H1 (cell line): ENCODE measurements at regions not wholly inside any gene's neighbourhood (a gene's known extent, or its start where the extent isn't known, plus 50 kb on each side); places are given as distances from the start of the nearest gene placed in this dataset.

Source experiments
- CTCF ChIA-PET: fragments of 300-600 bp; sonication (Branson Sonifier 250); formaldehyde crosslinking; loops from one replicate; lab custom pipeline; 2021; ENCODE audit not compliant: partially characterized antibody; lab: Charles Lee
- POLR2A ChIA-PET: fragments of 300-600 bp; sonication (Branson Sonifier 250); formaldehyde crosslinking; loops from one replicate; lab custom pipeline; 2021; ENCODE audit warnings: inconsistent platforms; ENCODE audit not compliant: partially characterized antibody; lab: Charles Lee
- DNase-seq, 2 experiments: peaks; one replicate each; pipeline versions ENCODE4 v3.0.0 to v3.0.0-alpha.2; 2010 to 2022; ENCODE audit warnings: low spot score in 2 of 2, low read depth in 1 of 2, mixed read lengths in 1 of 2
- FAIRE-seq: peaks from 2 replicates; lab custom pipeline; 2011; peaks lifted over from hg19 to GRCh38; lab: Jason Lieb, UNC
- H2AFZ ChIP-seq: 2 replicates; pipeline ENCODE4 v1.8.1; 2012; ENCODE audit warnings: low read length, inconsistent platforms
- H2AK5ac ChIP-seq: 2 replicates; pipeline ENCODE4 v1.6.1; 2013; ENCODE audit warnings: low read depth, low read length
- H2BK120ac ChIP-seq: replicated peaks from 2 replicates; pipeline ENCODE3; 2013; ENCODE audit warnings: low read depth, low read length, inconsistent platforms
- H2BK12ac ChIP-seq: 2 replicates; pipeline ENCODE4 v1.6.1; 2013; ENCODE audit warnings: low read depth, low read length
- H2BK15ac ChIP-seq: 2 replicates; pipeline ENCODE4 v1.6.1; 2013; ENCODE audit warnings: low read length
- H2BK20ac ChIP-seq: 2 replicates; pipeline ENCODE4 v1.6.1; 2013; ENCODE audit warnings: low read length
- H2BK5ac ChIP-seq: 2 replicates; pipeline ENCODE4 v1.6.1; 2013; ENCODE audit warnings: low read depth, low read length
- H3K14ac ChIP-seq: 2 replicates; pipeline ENCODE4 v1.6.1; 2013; ENCODE audit warnings: inconsistent platforms; ENCODE audit not compliant: insufficient read length
- H3K18ac ChIP-seq: 2 replicates; pipeline ENCODE4 v1.6.1; 2013; ENCODE audit warnings: low read length; ENCODE audit errors: extremely low read depth
- H3K23ac ChIP-seq: 2 replicates; pipeline ENCODE4 v1.6.1; 2013; ENCODE audit warnings: inconsistent platforms; ENCODE audit not compliant: insufficient read length
- H3K23me2 ChIP-seq: 2 replicates; pipeline ENCODE4 v1.6.1; 2013; ENCODE audit warnings: low read depth, low read length
- H3K27ac ChIP-seq: 2 replicates; pipeline ENCODE4 v1.6.1; 2011; ENCODE audit warnings: low read depth, low read length, inconsistent platforms
- H3K27me3 ChIP-seq, 4 experiments: replicated peaks in 1 of 4; 1 replicate in 1 of 4; 2 replicates in 3 of 4; pipeline versions ENCODE4 v1.6.1 to v1.8.1; 2011 to 2013; ENCODE audit warnings: low read length in 3 of 4, mild to moderate bottlenecking in 3 of 4, inconsistent platforms in 2 of 4, mixed read lengths in 2 of 4, moderate library complexity in 1 of 4; ENCODE audit not compliant: control insufficient read depth in 3 of 4, insufficient read depth in 3 of 4; ENCODE audit errors: extremely low read depth in 1 of 4
- H3K36me3 ChIP-seq, 4 experiments: 2 replicates each; pipeline versions ENCODE4 v1.6.1 to v1.8.1; 2011 to 2013; ENCODE audit warnings: mild to moderate bottlenecking in 4 of 4, low read length in 3 of 4, moderate library complexity in 2 of 4, control low read depth in 1 of 4, inconsistent platforms in 1 of 4; ENCODE audit not compliant: insufficient read depth in 4 of 4, control insufficient read depth in 2 of 4
- H3K4ac ChIP-seq: replicated peaks from 2 replicates; pipeline ENCODE3; 2013; ENCODE audit warnings: low read length, low read depth, mixed read lengths, inconsistent platforms; ENCODE audit not compliant: insufficient read length
- H3K4me1 ChIP-seq, 4 experiments: replicated peaks in 1 of 4; 1 replicate in 1 of 4; 2 replicates in 3 of 4; pipeline versions ENCODE4 v1.6.1 to v1.8.1; 2011 to 2013; ENCODE audit warnings: low read length in 3 of 4, inconsistent platforms in 2 of 4, mixed read lengths in 1 of 4; ENCODE audit not compliant: insufficient read depth in 4 of 4, control insufficient read depth in 3 of 4
- H3K4me2 ChIP-seq, 2 experiments: 2 replicates each; pipeline versions ENCODE4 v1.6.1 to v1.8.1; 2011 to 2013; ENCODE audit warnings: low read depth in 2 of 2, low read length in 2 of 2, control low read depth in 1 of 2, inconsistent platforms in 1 of 2, mild to moderate bottlenecking in 1 of 2; ENCODE audit not compliant: insufficient read depth in 1 of 2
- H3K4me3 ChIP-seq, 4 experiments: fragments of 200-600, 300-600 bp in 1 of 4; sonication (generic), shearing (Covaris generic), sonication (Bioruptor Twin) in 1 of 4; 2 replicates each; pipeline versions ENCODE4 v1.5.1 to v1.8.1; 2011 to 2016; ENCODE audit warnings: low read length in 4 of 4, low read depth in 3 of 4, control low read depth in 2 of 4, inconsistent platforms in 2 of 4, mild to moderate bottlenecking in 2 of 4, mixed read lengths in 1 of 4, moderate library complexity in 1 of 4; ENCODE audit not compliant: insufficient read depth in 2 of 4; ENCODE audit errors: extremely low read depth in 1 of 4
- H3K56ac ChIP-seq: replicated peaks from 2 replicates; pipeline ENCODE3; 2013; ENCODE audit warnings: low read depth, mild to moderate bottlenecking, mixed read lengths, low read length, inconsistent platforms; ENCODE audit not compliant: insufficient read length
- H3K79me1 ChIP-seq: 2 replicates; pipeline ENCODE4 v1.6.1; 2013; ENCODE audit warnings: low read depth, low read length, control low read depth
- H3K79me2 ChIP-seq, 2 experiments: 2 replicates each; pipeline versions ENCODE4 v1.6.1 to v1.8.1; 2012 to 2013; ENCODE audit warnings: low read length in 2 of 2, mild to moderate bottlenecking in 2 of 2, inconsistent platforms in 1 of 2; ENCODE audit not compliant: insufficient read depth in 2 of 2, control insufficient read depth in 1 of 2
- H3K9ac ChIP-seq, 4 experiments: replicated peaks in 1 of 4; 1 replicate in 1 of 4; 2 replicates in 3 of 4; pipeline versions ENCODE4 v1.6.1 to v1.8.1; 2011 to 2013; ENCODE audit warnings: low read depth in 3 of 4, low read length in 3 of 4, control low read depth in 2 of 4, mild to moderate bottlenecking in 2 of 4, moderate library complexity in 2 of 4, inconsistent platforms in 1 of 4; ENCODE audit errors: extremely low read depth in 1 of 4
- H3K9me3 ChIP-seq, 2 experiments: 2 replicates each; pipeline versions ENCODE4 v1.6.1 to v1.8.1; 2012 to 2013; ENCODE audit warnings: mild to moderate bottlenecking in 2 of 2, moderate library complexity in 2 of 2, control low read depth in 1 of 2, inconsistent platforms in 1 of 2, low read depth in 1 of 2, low read length in 1 of 2, mixed read lengths in 1 of 2; ENCODE audit not compliant: insufficient read depth in 2 of 2
- H4K20me1 ChIP-seq, 2 experiments: replicated peaks in 1 of 2; 2 replicates each; pipeline versions ENCODE3 to v1.8.1; 2011 to 2013; ENCODE audit warnings: inconsistent platforms in 2 of 2, low read length in 2 of 2, mild to moderate bottlenecking in 1 of 2; ENCODE audit not compliant: insufficient read depth in 2 of 2, control insufficient read depth in 1 of 2
- H4K5ac ChIP-seq: 2 replicates; pipeline ENCODE4 v1.6.1; 2013; ENCODE audit warnings: low read length, low read depth, mixed read lengths, inconsistent platforms; ENCODE audit not compliant: insufficient read length
- H4K8ac ChIP-seq: 2 replicates; pipeline ENCODE4 v1.8.0; 2013; ENCODE audit warnings: mild to moderate bottlenecking, moderate library complexity, low read length, inconsistent platforms; ENCODE audit not compliant: insufficient read depth; ENCODE audit errors: extremely low read depth
- H4K91ac ChIP-seq: replicated peaks from 2 replicates; pipeline ENCODE3; 2013; ENCODE audit warnings: low read length, mixed read lengths, inconsistent platforms; ENCODE audit not compliant: insufficient read length
- BCL11A ChIP-seq, 2 experiments: IDR thresholded peaks; one replicate each; pipeline ENCODE4 v1.6.1; 2011; ENCODE audit warnings: low read depth in 2 of 2, low read length in 2 of 2, mild to moderate bottlenecking in 2 of 2
- CBX8 ChIP-seq: fragments of 300-800, 300-1000 bp; sonication (generic); IDR thresholded peaks from 2 replicates; pipeline ENCODE4 v1.7.1; 2016; ENCODE audit warnings: low read depth, low read length, borderline replicate concordance
- CHD2 ChIP-seq: IDR thresholded peaks from 2 replicates; pipeline ENCODE4 v1.6.1; 2012; ENCODE audit warnings: low read length, improper control_type of control experiment
- E2F6 ChIP-seq: IDR thresholded peaks from 2 replicates; pipeline ENCODE4 v1.6.1; 2012; ENCODE audit warnings: inconsistent platforms
- EGR1 ChIP-seq: IDR thresholded peaks from 2 replicates; pipeline ENCODE4 v1.6.1; 2011; ENCODE audit warnings: low read depth, low read length, borderline replicate concordance
- KDM5A ChIP-seq: fragments of 200-600 bp; IDR thresholded peaks from 2 replicates; pipeline ENCODE4 v1.7.1; 2012; ENCODE audit warnings: mild to moderate bottlenecking, low read length, inconsistent platforms, mixed read lengths
- MAFK ChIP-seq: IDR thresholded peaks from 2 replicates; pipeline ENCODE4 v1.6.1; 2012; ENCODE audit warnings: low read depth, mild to moderate bottlenecking, improper control_type of control experiment, low read length
- POLR2A ChIP-seq, 2 experiments: IDR thresholded peaks; 1 replicate in 1 of 2; 2 replicates in 1 of 2; pipeline ENCODE4 v1.6.1; 2011; ENCODE audit warnings: low read depth in 2 of 2, low read length in 2 of 2, mild to moderate bottlenecking in 2 of 2; ENCODE audit errors: control extremely low read depth in 1 of 2
- SIRT6 ChIP-seq: IDR thresholded peaks from one replicate; pipeline ENCODE4 v1.7.1; 2012; ENCODE audit warnings: low read length, inconsistent platforms
- SP1 ChIP-seq: IDR thresholded peaks from 2 replicates; pipeline ENCODE4 v1.6.1; 2011; ENCODE audit warnings: low read depth, low read length
- SP2 ChIP-seq: IDR thresholded peaks from 2 replicates; pipeline ENCODE4 v1.6.1; 2012; ENCODE audit warnings: mild to moderate bottlenecking, low read length, inconsistent platforms
- TBP ChIP-seq: IDR thresholded peaks from 2 replicates; pipeline ENCODE4 v1.6.1; 2011; ENCODE audit warnings: low read depth, low read length, improper control_type of control experiment
- WGBS, 2 experiments: shearing (Covaris generic) in 1 of 2; methylation state at CpG; one replicate each; pipeline versions ENCODE4 v1.1.6 to v1.1.7; 2013 to 2015; ENCODE audit warnings: low lambda C conversion rate in 2 of 2, mixed read lengths in 2 of 2, inconsistent platforms in 1 of 2, low coverage in 1 of 2, missing lambda C conversion rate in 1 of 2; ENCODE audit not compliant: insufficient replicate concordance in 2 of 2, insufficient coverage in 1 of 2, insufficient read length in 1 of 2; ENCODE audit errors: extremely low coverage in 1 of 2, missing lambda C conversion rate in 1 of 2; 5-methylcytosine and 5-hydroxymethylcytosine counted together

- Histone ChIP-seq H3K4me2 (no peak overlapping the region), H4K5ac (no peak overlapping the region), H3K4ac (no peak overlapping the region), H4K20me1 (no peaks in the 10 kb centered on the region), H3K27me3 (peaks cover 6 to 21% (median 14%) of the 10 kb centered on the region in 4 experiments), H3K27ac (no peak overlapping the region), H3K36me3 (no peaks in the 10 kb centered on the region), H3K4me3 (no peak overlapping the region), H3K56ac (no peak overlapping the region), H2BK5ac (no peak overlapping the region), H2BK15ac (no peak overlapping the region), H3K23ac (no peak overlapping the region), H2BK120ac (no peak overlapping the region)
- WGBS, 2 experiments = 90% methylated on average over 3 of the region's 3 CpGs; no CpG with 5 or more reads in 1 of the 2 experiments
- CTCF ChIA-PET = interaction anchor here (1.1 to 3.5 kb wide), 2 partner anchors 9 to 27 kb away, joined by 3 to 18 read pairs; no protein-coding TSS in a partner anchor
- DNase-seq = no peak
- POLR2A ChIA-PET = no interaction called here
- no peak for TF ChIP-seq CBX8
- no peak for TF ChIP-seq CHD2
- TF ChIP-seq SIRT6 = no peak
- TF ChIP-seq POLR2A (IDR thresholded peaks at IDR 0.05; ENCODE audit: control extremely low read depth in 1 of 2, low read depth in 2 of 2, low read length in 2 of 2) = no peak
- TF ChIP-seq TBP = no peak
- TF ChIP-seq SP1 = no peak
- TF ChIP-seq MAFK = no peak
- TF ChIP-seq KDM5A = no peak
- TF ChIP-seq BCL11A (IDR thresholded peaks at IDR 0.05; ENCODE audit: low read depth in 2 of 2, low read length in 2 of 2) = no peak
- TF ChIP-seq EGR1 = no peak
- TF ChIP-seq E2F6 = no peak
- TF ChIP-seq SP2 = no peak
- TF ChIP-seq, all 59 proteins: peak for 0
- Histone ChIP-seq H2AK5ac (no peak overlapping the region), H4K91ac (no peak overlapping the region), H2BK20ac (no peak overlapping the region), H3K9ac (no peak overlapping the region), H3K79me1 (no peaks in the 10 kb centered on the region), H2AFZ (no peak overlapping the region), H3K9me3 (no peaks in the 10 kb centered on the region), H4K8ac (no peak overlapping the region), H3K14ac (no peak overlapping the region), H3K23me2 (no peaks in the 10 kb centered on the region), H3K4me1 (peaks cover 0 to 6% (median 0%) of the 10 kb centered on the region in 4 experiments; a peak in 1 of 7 replicates), H3K79me2 (no peaks in the 10 kb centered on the region), H2BK12ac (no peak overlapping the region), H3K18ac (no peak overlapping the region)
- FAIRE-seq = no peak
Observed at GRCh38 chr11:115981104-115981481, 476.9 kb upstream of the CADM1 start.
